Panc1 (cell line): ENCODE measurements at regions not wholly inside any gene's neighbourhood (a gene's known extent, or its start where the extent isn't known, plus 50 kb on each side); places are given as distances from the start of the nearest gene placed in this dataset.

Experiments used
- TF ChIP-seq, protein P1 (sequence below), 2 experiments: IDR thresholded peaks; 2 replicates each; pipeline ENCODE4 v1.6.1; 2011 to 2012; ENCODE audit warnings: low read depth in 2 of 2, control low read depth in 1 of 2, low read length in 1 of 2, mild to moderate bottlenecking in 1 of 2, moderate library complexity in 1 of 2; ENCODE audit not compliant: insufficient read depth in 1 of 2
- TF ChIP-seq, protein P2 (sequence below): fragments of 450-650 bp; IDR thresholded peaks from 2 replicates; pipeline ENCODE4 v1.5.1; 2017; ENCODE audit warnings: mild to moderate bottlenecking

- TF ChIP-seq, protein P1, sequence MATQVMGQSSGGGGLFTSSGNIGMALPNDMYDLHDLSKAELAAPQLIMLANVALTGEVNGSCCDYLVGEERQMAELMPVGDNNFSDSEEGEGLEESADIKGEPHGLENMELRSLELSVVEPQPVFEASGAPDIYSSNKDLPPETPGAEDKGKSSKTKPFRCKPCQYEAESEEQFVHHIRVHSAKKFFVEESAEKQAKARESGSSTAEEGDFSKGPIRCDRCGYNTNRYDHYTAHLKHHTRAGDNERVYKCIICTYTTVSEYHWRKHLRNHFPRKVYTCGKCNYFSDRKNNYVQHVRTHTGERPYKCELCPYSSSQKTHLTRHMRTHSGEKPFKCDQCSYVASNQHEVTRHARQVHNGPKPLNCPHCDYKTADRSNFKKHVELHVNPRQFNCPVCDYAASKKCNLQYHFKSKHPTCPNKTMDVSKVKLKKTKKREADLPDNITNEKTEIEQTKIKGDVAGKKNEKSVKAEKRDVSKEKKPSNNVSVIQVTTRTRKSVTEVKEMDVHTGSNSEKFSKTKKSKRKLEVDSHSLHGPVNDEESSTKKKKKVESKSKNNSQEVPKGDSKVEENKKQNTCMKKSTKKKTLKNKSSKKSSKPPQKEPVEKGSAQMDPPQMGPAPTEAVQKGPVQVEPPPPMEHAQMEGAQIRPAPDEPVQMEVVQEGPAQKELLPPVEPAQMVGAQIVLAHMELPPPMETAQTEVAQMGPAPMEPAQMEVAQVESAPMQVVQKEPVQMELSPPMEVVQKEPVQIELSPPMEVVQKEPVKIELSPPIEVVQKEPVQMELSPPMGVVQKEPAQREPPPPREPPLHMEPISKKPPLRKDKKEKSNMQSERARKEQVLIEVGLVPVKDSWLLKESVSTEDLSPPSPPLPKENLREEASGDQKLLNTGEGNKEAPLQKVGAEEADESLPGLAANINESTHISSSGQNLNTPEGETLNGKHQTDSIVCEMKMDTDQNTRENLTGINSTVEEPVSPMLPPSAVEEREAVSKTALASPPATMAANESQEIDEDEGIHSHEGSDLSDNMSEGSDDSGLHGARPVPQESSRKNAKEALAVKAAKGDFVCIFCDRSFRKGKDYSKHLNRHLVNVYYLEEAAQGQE (IDR thresholded peaks at IDR 0.05; ENCODE audit: insufficient read depth in 1 of 2, low read depth in 2 of 2, low read length in 1 of 2), result no peak
- TF ChIP-seq, protein P2, sequence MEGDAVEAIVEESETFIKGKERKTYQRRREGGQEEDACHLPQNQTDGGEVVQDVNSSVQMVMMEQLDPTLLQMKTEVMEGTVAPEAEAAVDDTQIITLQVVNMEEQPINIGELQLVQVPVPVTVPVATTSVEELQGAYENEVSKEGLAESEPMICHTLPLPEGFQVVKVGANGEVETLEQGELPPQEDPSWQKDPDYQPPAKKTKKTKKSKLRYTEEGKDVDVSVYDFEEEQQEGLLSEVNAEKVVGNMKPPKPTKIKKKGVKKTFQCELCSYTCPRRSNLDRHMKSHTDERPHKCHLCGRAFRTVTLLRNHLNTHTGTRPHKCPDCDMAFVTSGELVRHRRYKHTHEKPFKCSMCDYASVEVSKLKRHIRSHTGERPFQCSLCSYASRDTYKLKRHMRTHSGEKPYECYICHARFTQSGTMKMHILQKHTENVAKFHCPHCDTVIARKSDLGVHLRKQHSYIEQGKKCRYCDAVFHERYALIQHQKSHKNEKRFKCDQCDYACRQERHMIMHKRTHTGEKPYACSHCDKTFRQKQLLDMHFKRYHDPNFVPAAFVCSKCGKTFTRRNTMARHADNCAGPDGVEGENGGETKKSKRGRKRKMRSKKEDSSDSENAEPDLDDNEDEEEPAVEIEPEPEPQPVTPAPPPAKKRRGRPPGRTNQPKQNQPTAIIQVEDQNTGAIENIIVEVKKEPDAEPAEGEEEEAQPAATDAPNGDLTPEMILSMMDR, result no peak
These were observed 161.0 kb upstream of the RORA start for GRCh38 chr15:61390138-61390537.
